GM12878 (cell line): ENCODE measurements at regions not wholly inside any gene's neighbourhood (a gene's known extent, or its start where the extent isn't known, plus 50 kb on each side); places are given as distances from the start of the nearest gene placed in this dataset.

Experiments used
- ATAC-seq: fragments of 200-7000 bp; cut with Tn5 transposase; 3 replicates; pipeline ENCODE4 v1.9.1; 2020; ENCODE audit warnings: mild to moderate bottlenecking, moderate library complexity
- BruUV-seq: library from RNA; stranded (reverse); fragments of 400-500 nt; replicated peaks from 2 replicates; lab custom pipeline; 2021; lab: Mats Ljungman, UMichigan
- CTCF ChIA-PET: fragments of 300-600 bp; sonication (Branson Sonifier 250); formaldehyde crosslinking; extraction: SDS; loops from one replicate; lab custom pipeline; 2021; ENCODE audit warnings: inconsistent platforms; lab: Yijun Ruan, JAX
- POLR2A ChIA-PET: fragments of 350-600 bp; formaldehyde crosslinking; extraction: SDS; loops from one replicate; lab custom pipeline; 2021; ENCODE audit warnings: inconsistent platforms; lab: Charles Lee
- RAD21 ChIA-PET: fragments of 300-600 bp; sonication (Branson Sonifier 250); formaldehyde crosslinking; loops from one replicate; lab custom pipeline; 2023; ENCODE audit warnings: antibody characterized with exemption; ENCODE audit not compliant: unreplicated experiment; lab: Charles Lee
- SMC1A ChIA-PET: fragments of 300-600 bp; sonication (Branson Sonifier 250); formaldehyde crosslinking; loops from one replicate; lab custom pipeline; 2023; ENCODE audit not compliant: unreplicated experiment, uncharacterized antibody; lab: Charles Lee
- DNase-seq: peaks from one replicate; pipeline ENCODE4 v3.0.0-alpha.2; 2011; ENCODE audit warnings: low read depth, low spot score
- FAIRE-seq: peaks from 3 replicates; lab custom pipeline; 2011; peaks lifted over from hg19 to GRCh38; lab: Jason Lieb, UNC
- H2AFZ ChIP-seq: 2 replicates; pipeline ENCODE4 v1.6.0; 2011; ENCODE audit warnings: low read depth, low read length, control low read depth; ENCODE audit not compliant: control insufficient read depth
- H3K27ac ChIP-seq: 2 replicates; pipeline ENCODE4 v1.5.1; 2011; ENCODE audit warnings: control low read depth; ENCODE audit not compliant: control insufficient read depth, insufficient read depth
- H3K27me3 ChIP-seq, 2 experiments: replicated peaks in 1 of 2; 2 replicates each; pipeline versions ENCODE4 v1.6.0 to v1.6.1; 2011; ENCODE audit warnings: low read length in 1 of 2; ENCODE audit not compliant: control insufficient read depth in 2 of 2, insufficient read depth in 2 of 2
- H3K36me3 ChIP-seq, 2 experiments: 2 replicates each; pipeline ENCODE4 v1.5.1; 2011; ENCODE audit warnings: low read length in 1 of 2; ENCODE audit not compliant: control insufficient read depth in 2 of 2, insufficient read depth in 2 of 2
- H3K4me1 ChIP-seq: 2 replicates; pipeline ENCODE4 v1.6.1; 2011; ENCODE audit warnings: mild to moderate bottlenecking, low read length, moderate library complexity, mixed read lengths; ENCODE audit not compliant: control insufficient read depth, insufficient read depth
- H3K4me2 ChIP-seq: 2 replicates; pipeline ENCODE4 v1.6.0; 2011; ENCODE audit warnings: control low read depth; ENCODE audit not compliant: control insufficient read depth, insufficient read depth
- H3K4me3 ChIP-seq: fragments of 200-600 bp; sonication (generic); 2 replicates; pipeline ENCODE4 v1.5.1; 2016
- H3K79me2 ChIP-seq: 2 replicates; pipeline ENCODE4 v1.6.0; 2011; ENCODE audit warnings: low read length; ENCODE audit not compliant: control insufficient read depth, insufficient read depth
- H3K9ac ChIP-seq: 2 replicates; pipeline ENCODE4 v1.8.0; 2011; ENCODE audit warnings: low read length, control low read depth, mixed read lengths; ENCODE audit not compliant: control insufficient read depth, insufficient read depth
- H3K9me3 ChIP-seq: replicated peaks from 3 replicates; pipeline ENCODE4 v1.5.1; 2011; ENCODE audit warnings: mild to moderate bottlenecking, low read length; ENCODE audit not compliant: control insufficient read depth, insufficient read depth
- H4K20me1 ChIP-seq: 2 replicates; pipeline ENCODE4 v1.6.0; 2011; ENCODE audit not compliant: control insufficient read depth, insufficient read depth
- DPF2 ChIP-seq: fragments of 450-650 bp; IDR thresholded peaks from 2 replicates; pipeline ENCODE4 v1.6.1; 2017; ENCODE audit warnings: mild to moderate bottlenecking
- KAT2A ChIP-seq: conservative IDR thresholded peaks from 2 replicates; pipeline ENCODE4 v1.6.1; 2011; ENCODE audit warnings: low read depth, low read length; ENCODE audit not compliant: control insufficient read depth
- NFYA ChIP-seq: IDR thresholded peaks from 2 replicates; pipeline ENCODE4 v1.6.1; 2011; ENCODE audit warnings: low read depth, mild to moderate bottlenecking, low read length, improper control_type of control experiment, borderline replicate concordance
- TCF12 ChIP-seq: IDR thresholded peaks from 2 replicates; pipeline ENCODE4 v1.6.1; 2011; ENCODE audit warnings: low read depth, mild to moderate bottlenecking, low read length
- WRNIP1 ChIP-seq: IDR thresholded peaks from 2 replicates; pipeline ENCODE4 v1.6.1; 2011; ENCODE audit warnings: low read depth, low read length, improper control_type of control experiment, borderline replicate concordance
- WGBS: methylation state at CpG from one replicate; pipeline ENCODE4 v1.1.6; 2016; ENCODE audit warnings: low lambda C conversion rate; ENCODE audit not compliant: insufficient replicate concordance, insufficient coverage; ENCODE audit errors: missing lambda C conversion rate; 5-methylcytosine and 5-hydroxymethylcytosine counted together
- in situ Hi-C: fragments of 300-500 bp; cut with MboI; formaldehyde crosslinking; loops from 9 replicates; pipeline ENCODE4 v1.14.3; 2018; ENCODE audit warnings: mixed read lengths
- intact Hi-C: fragments of 100-400 bp; cut with micrococcal nuclease; formaldehyde crosslinking; loops from one replicate; pipeline ENCODE4 v1.14.2; 2022; ENCODE audit not compliant: unreplicated experiment
- TF ChIP-seq, protein P1 (sequence below): IDR thresholded peaks from 2 replicates; pipeline ENCODE4 v1.6.1; 2011; ENCODE audit warnings: borderline replicate concordance, low read depth, mild to moderate bottlenecking, moderate library complexity, low read length; ENCODE audit not compliant: insufficient read depth, poor library complexity, severe bottlenecking
- TF ChIP-seq, protein P2 (sequence below): IDR thresholded peaks from 2 replicates; pipeline ENCODE4 v1.6.1; 2011; ENCODE audit warnings: low read depth, mild to moderate bottlenecking, low read length, moderate library complexity, borderline replicate concordance; ENCODE audit errors: extremely low read depth

DNA sequence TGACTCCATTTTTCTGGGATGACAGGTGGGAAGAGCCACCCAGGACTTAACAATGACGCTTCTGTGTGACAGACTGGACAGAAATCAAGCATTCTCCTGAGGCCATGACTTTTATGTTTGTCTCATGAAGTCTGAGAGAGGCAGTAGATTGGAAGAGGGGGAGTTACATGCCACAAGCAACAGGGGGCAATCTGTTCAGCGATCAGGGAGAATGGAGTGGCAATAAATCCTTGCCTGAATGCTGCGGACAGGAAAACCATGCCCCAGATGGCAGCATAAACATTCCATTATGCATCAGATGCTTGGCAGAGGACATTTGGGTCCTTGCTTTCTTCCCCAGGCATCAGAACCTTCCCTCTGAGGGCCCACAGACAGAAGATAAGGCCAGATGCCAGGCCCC, 312.4 kb upstream of the DIPK2B start:
- POLR2A ChIA-PET, result no interaction called here
- FAIRE-seq (no peak), ATAC-seq (no peak), DNase-seq (no peak)
- Histone ChIP-seq H3K4me3 (no peak overlapping the region), H3K79me2 (no peaks in the 10 kb centered on the region), H3K4me2 (no peak overlapping the region), H4K20me1 (no peaks in the 10 kb centered on the region), H3K36me3 (no peaks in the 10 kb centered on the region), H2AFZ (no peak overlapping the region), H3K27me3 (no peaks in the 10 kb centered on the region), H3K27ac (no peak overlapping the region), H3K9ac (no peak overlapping the region), H3K4me1 (no peaks in the 10 kb centered on the region), H3K9me3 (no peaks in the 10 kb centered on the region)
- RAD21 ChIA-PET, result no interaction called here
- in situ Hi-C loops, result loop anchor here (10.0 kb wide), 1 partner anchor 332 kb away; no protein-coding TSS in a partner anchor
- SMC1A ChIA-PET, result no interaction called here
- TF ChIP-seq KAT2A, result no peak
- TF ChIP-seq WRNIP1, result no peak
- TF ChIP-seq, protein P1, sequence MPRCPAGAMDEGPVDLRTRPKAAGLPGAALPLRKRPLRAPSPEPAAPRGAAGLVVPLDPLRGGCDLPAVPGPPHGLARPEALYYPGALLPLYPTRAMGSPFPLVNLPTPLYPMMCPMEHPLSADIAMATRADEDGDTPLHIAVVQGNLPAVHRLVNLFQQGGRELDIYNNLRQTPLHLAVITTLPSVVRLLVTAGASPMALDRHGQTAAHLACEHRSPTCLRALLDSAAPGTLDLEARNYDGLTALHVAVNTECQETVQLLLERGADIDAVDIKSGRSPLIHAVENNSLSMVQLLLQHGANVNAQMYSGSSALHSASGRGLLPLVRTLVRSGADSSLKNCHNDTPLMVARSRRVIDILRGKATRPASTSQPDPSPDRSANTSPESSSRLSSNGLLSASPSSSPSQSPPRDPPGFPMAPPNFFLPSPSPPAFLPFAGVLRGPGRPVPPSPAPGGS, result no peak
- TF ChIP-seq NFYA, result no peak
- no peak for TF ChIP-seq DPF2
- no peak for TF ChIP-seq TCF12
- TF ChIP-seq, protein P2, sequence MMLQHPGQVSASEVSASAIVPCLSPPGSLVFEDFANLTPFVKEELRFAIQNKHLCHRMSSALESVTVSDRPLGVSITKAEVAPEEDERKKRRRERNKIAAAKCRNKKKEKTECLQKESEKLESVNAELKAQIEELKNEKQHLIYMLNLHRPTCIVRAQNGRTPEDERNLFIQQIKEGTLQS, result no peak
- CTCF ChIA-PET, result no interaction called here
- WGBS, result 32% methylated on average over 3 of the region's 3 CpGs
- BruUV-seq, result no TSS peak
- intact Hi-C loops, result loop anchor here (10.0 kb wide), 1 partner anchor 862 kb away; no protein-coding TSS in a partner anchor
